ENCODE measurements at regions not wholly inside any gene's neighbourhood (a gene's known extent, or its start where the extent isn't known, plus 50 kb on each side); places are given as distances from the start of the nearest gene placed in this dataset.

- TF ChIP-seq CTCF (conservative IDR thresholded peaks at IDR 0.05; ENCODE audit: low read depth in 2 of 2) (no peak), POLR2AphosphoS5 (IDR thresholded peaks at IDR 0.05; ENCODE audit: low read depth) (no peak), REST (IDR thresholded peaks at IDR 0.05; ENCODE audit: unreplicated experiment) (no peak), EZH2phosphoT487 (IDR thresholded peaks at IDR 0.05; ENCODE audit: unreplicated experiment) (no peak), ETS1 (IDR thresholded peaks at IDR 0.05) (no peak), JUNB (IDR thresholded peaks at IDR 0.05; ENCODE audit: unreplicated experiment) (no peak), ZNF114 (CRISPR knock-in tag; IDR thresholded peaks at IDR 0.05) (no peak), EZH2 (IDR thresholded peaks at IDR 0.05; ENCODE audit: low read depth, unreplicated experiment) (no peak), CREB1 (CRISPR knock-in tag; IDR thresholded peaks at IDR 0.05; ENCODE audit: low read depth) (no peak), ZNF462 (CRISPR knock-in tag; IDR thresholded peaks at IDR 0.05) (no peak), STAT1 (IDR thresholded peaks at IDR 0.05; ENCODE audit: unreplicated experiment) (no peak), ZNF331 (CRISPR knock-in tag; IDR thresholded peaks at IDR 0.05; ENCODE audit: low read depth) (no peak)
- Mint-ChIP-seq H3K27me3 (ENCODE audit: insufficient read depth, low read depth, poor library complexity) (peaks cover 26% of the 10 kb centered on the region), H3K9me3 (peaks cover 5% of the 10 kb centered on the region), H3K4me1 (peaks cover 7% of the 10 kb centered on the region; the same call in 2 of the 3 replicates), H3K4me3 (no peak overlapping the region), H3K27ac (no peak overlapping the region), H3K36me3 (ENCODE audit: low read depth) (peaks cover 3% of the 10 kb centered on the region; the same call in 1 of the 3 replicates)
- Histone ChIP-seq H3K27ac (ENCODE audit: low read depth) (no peak overlapping the region), H2AFZ (no peak overlapping the region), H3K79me2 (replicated peaks; ENCODE audit: insufficient read depth) (no peaks in the 10 kb centered on the region), H3K4me3 (no peak overlapping the region), H4K20me1 (replicated peaks; ENCODE audit: insufficient read depth) (no peaks in the 10 kb centered on the region), H3K27me3 (ENCODE audit: insufficient read depth) (peaks cover 8% of the 10 kb centered on the region), H3K9me2 (ENCODE audit: insufficient read depth) (no peaks in the 10 kb centered on the region), H3K36me3 (ENCODE audit: insufficient read depth) (no peaks in the 10 kb centered on the region), H3K4me1 (ENCODE audit: insufficient read depth) (peaks cover 2% of the 10 kb centered on the region; the same call in 1 of the 2 replicates), H3K4me2 (no peak overlapping the region), H3F3A (replicated peaks; ENCODE audit: low read depth) (no peaks in the 10 kb centered on the region)
- DNase-seq (ENCODE audit: low spot score) = no peak
- no peak for ATAC-seq
Measured at GRCh38 chr6:27599859-27600532, 127.1 kb upstream of the ZNF184 start.
